ENCODE measurements at regions not wholly inside any gene's neighbourhood (a gene's known extent, or its start where the extent isn't known, plus 50 kb on each side); places are given as distances from the start of the nearest gene placed in this dataset.

DNA sequence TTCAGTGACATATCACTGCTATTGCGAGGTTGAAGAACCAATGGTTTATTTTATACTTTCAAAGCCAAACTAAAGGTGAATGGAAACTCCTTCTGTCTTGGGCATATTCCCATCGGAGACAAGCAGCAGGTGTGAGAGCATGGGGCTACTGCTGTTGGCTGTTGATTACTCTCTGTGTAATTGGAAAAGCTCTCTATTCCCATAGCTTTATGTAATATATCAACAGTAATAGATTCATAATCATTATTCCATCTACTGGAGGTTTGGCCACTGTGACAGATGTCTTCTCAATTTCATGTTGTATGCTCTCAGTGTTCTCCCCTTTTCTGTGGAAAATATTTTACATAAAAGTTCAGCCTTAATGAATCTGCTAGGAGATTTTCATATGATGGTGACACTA is 352.0 kb downstream of the BTG1 start:
- TF ChIP-seq, protein P1, sequence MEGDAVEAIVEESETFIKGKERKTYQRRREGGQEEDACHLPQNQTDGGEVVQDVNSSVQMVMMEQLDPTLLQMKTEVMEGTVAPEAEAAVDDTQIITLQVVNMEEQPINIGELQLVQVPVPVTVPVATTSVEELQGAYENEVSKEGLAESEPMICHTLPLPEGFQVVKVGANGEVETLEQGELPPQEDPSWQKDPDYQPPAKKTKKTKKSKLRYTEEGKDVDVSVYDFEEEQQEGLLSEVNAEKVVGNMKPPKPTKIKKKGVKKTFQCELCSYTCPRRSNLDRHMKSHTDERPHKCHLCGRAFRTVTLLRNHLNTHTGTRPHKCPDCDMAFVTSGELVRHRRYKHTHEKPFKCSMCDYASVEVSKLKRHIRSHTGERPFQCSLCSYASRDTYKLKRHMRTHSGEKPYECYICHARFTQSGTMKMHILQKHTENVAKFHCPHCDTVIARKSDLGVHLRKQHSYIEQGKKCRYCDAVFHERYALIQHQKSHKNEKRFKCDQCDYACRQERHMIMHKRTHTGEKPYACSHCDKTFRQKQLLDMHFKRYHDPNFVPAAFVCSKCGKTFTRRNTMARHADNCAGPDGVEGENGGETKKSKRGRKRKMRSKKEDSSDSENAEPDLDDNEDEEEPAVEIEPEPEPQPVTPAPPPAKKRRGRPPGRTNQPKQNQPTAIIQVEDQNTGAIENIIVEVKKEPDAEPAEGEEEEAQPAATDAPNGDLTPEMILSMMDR (IDR thresholded peaks at IDR 0.05; ENCODE audit: insufficient read depth, low read length, poor library complexity, severe bottlenecking), result no peak
- no peak for DNase-seq (ENCODE audit: extremely low read depth, insufficient read length)
- no peak overlapping the region for H3K4me3 ChIP-seq (replicated peaks; ENCODE audit: low read depth, low read length)
- no peaks in the 10 kb centered on the region for H3K27me3 ChIP-seq (replicated peaks; ENCODE audit: control insufficient read depth, insufficient read depth, low read length)
- H3K36me3 ChIP-seq (ENCODE audit: control insufficient read depth, insufficient read depth, low read length), result no peaks in the 10 kb centered on the region

DNA sequence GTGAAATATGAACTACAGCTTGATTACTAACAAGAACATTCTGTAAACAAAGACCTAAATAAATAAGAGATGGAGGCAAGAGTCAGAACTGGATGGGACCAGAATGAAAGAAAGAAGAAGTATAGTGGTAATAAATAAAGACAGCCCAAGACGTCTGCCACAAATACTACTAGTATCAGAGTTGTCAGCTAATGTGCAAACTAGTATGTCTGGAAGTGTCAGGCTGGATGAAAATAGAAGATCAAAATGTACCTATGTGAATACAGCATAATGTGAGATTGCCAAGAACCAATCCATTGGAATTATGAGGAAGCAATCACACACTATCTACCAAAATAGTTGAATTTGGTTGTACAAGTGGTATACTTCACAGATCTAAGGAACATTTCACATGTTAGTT is 353.0 kb downstream of the BTG1 start:
- no peak for DNase-seq (ENCODE audit: extremely low read depth, insufficient read length)
- Histone ChIP-seq H3K27me3 (replicated peaks; ENCODE audit: control insufficient read depth, insufficient read depth, low read length) (no peaks in the 10 kb centered on the region), H3K4me3 (replicated peaks; ENCODE audit: low read depth, low read length) (no peak overlapping the region), H3K36me3 (ENCODE audit: control insufficient read depth, insufficient read depth, low read length) (no peaks in the 10 kb centered on the region)
- TF ChIP-seq, protein P1 (IDR thresholded peaks at IDR 0.05; ENCODE audit: insufficient read depth, low read length, poor library complexity, severe bottlenecking), result no peak

DNA sequence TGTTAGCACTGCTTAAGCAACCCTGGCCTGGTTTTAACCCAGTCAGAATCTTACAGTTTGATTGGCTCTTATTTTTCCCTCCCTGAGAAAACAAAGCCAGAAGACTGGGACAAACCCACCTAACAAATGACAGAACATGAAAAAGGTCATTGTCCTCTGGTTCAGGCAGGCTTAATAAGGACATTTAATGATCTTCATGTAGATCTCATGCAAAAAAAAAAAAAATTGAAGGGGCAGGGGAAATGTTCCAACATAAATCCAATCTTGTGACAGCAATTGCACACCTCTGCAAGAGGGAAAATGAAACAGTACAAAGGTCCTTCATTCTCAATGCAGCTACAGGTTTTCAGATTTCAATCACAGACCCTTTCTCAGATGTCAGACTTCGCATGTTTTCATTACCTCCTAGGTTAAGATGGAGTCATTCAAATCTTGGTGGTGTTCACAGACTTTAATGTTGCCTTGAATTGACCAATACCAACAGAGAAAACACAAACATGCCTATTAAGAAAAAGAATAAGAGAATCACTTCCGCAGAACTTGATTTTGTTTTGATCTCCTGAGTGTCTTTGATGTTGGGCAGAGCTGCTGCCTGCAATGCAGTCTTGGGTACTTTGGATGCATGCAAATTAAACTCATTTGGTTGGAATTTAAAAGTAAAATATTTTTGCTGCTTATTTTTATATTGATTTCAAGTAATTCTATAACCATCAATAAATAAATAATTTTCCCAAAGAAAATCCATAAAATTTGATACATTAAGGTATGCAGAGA is 359.0 kb downstream of the BTG1 start:
- H3K36me3 ChIP-seq (ENCODE audit: control insufficient read depth, insufficient read depth, low read length), result no peaks in the 10 kb centered on the region
- H3K4me3 ChIP-seq (replicated peaks; ENCODE audit: low read depth, low read length), result no peak overlapping the region
- TF ChIP-seq, protein P1 (IDR thresholded peaks at IDR 0.05; ENCODE audit: insufficient read depth, low read length, poor library complexity, severe bottlenecking), result no peak
- H3K27me3 ChIP-seq (replicated peaks; ENCODE audit: control insufficient read depth, insufficient read depth, low read length), result no peaks in the 10 kb centered on the region
- DNase-seq (ENCODE audit: extremely low read depth, insufficient read length), result no peak

DNA sequence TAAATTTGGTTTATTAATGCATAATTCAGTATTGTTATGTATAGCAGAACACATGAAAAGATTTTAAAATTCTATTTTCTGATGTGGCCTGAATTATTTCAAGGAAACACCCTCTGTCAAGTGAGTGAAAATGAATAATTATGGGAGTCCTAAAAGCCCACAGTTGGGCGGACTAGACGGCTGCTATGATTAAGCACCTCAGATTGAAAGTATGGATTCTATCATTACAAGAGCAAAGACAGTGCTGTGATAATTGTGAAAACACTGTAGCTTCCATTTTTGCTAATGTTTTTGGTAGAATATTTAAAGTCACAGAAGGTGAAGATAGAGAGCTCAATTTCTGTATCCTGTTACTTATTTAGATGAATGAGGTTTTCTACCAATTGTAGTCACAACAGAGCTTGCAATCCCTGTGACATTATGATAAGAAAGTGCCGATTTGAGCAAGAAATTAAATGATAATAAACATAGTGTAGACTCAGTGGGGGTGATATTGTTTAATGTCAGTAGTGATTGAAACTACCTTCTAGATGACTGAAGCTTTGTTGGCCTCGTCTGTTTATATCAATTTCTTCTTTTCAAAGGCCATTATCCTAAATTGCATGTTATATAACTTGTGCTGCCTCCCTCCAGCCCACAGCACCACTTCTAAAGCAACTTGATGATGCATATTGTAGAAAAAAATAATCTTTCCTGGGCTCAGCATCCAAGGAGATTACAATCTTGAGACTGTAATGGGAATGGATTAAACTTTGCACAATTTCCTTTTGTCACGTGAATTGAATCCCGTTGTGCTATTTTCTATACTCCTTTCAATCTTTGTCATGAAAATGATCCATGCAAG is 359.8 kb downstream of the BTG1 start:
- H3K4me3 ChIP-seq (replicated peaks; ENCODE audit: low read depth, low read length), result no peak overlapping the region
- no peak for DNase-seq (ENCODE audit: extremely low read depth, insufficient read length)
- no peaks in the 10 kb centered on the region for H3K36me3 ChIP-seq (ENCODE audit: control insufficient read depth, insufficient read depth, low read length)
- H3K27me3 ChIP-seq (replicated peaks; ENCODE audit: control insufficient read depth, insufficient read depth, low read length), result no peaks in the 10 kb centered on the region
- TF ChIP-seq, protein P1 (IDR thresholded peaks at IDR 0.05; ENCODE audit: insufficient read depth, low read length, poor library complexity, severe bottlenecking), result no peak

DNA sequence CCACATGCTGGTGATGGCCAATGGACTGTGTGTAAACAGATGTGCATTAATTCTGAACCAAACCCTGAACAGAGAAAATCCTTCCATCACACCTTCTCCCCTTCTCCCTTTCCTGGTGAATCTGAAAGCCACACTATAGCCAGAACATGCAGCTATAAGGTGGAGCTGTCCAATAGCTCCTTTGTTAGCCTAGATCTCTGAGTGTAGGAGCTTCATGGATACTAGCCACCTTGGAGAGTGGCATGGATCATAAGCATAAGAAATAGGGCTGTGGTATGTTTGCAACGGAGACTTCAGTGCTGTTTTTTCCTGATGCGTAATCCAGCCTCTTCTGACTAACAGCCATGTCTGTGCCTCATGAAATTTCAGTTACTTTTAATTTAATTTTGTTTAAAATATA is 364.5 kb downstream of the BTG1 start:
- no peak overlapping the region for H3K4me3 ChIP-seq (replicated peaks; ENCODE audit: low read depth, low read length)
- no peak for DNase-seq (ENCODE audit: extremely low read depth, insufficient read length)
- TF ChIP-seq, protein P1 (IDR thresholded peaks at IDR 0.05; ENCODE audit: insufficient read depth, low read length, poor library complexity, severe bottlenecking), result no peak
- no peaks in the 10 kb centered on the region for H3K36me3 ChIP-seq (ENCODE audit: control insufficient read depth, insufficient read depth, low read length)
- H3K27me3 ChIP-seq (replicated peaks; ENCODE audit: control insufficient read depth, insufficient read depth, low read length), result no peaks in the 10 kb centered on the region

Measured in GM06990 (cell line).